Kidney (tissue), 13 donors: ENCODE measurements at regions not wholly inside any gene's neighbourhood (a gene's known extent, or its start where the extent isn't known, plus 50 kb on each side); places are given as distances from the start of the nearest gene placed in this dataset.

Experiments
- DNase-seq, 5 donors: peaks; one replicate each; pipeline ENCODE4 v3.0.0-alpha.2; 2013 to 2020
- FAIRE-seq: peaks from 2 replicates; lab custom pipeline; 2012; peaks lifted over from hg19 to GRCh38; lab: Jason Lieb, UNC
- H3K27ac ChIP-seq, 2 donors: one replicate each; pipeline ENCODE4 v1.7.0; 2013; ENCODE audit warnings: low read depth in 2 of 2, low read length in 2 of 2, inconsistent platforms in 1 of 2
- H3K27me3 ChIP-seq: one replicate; pipeline ENCODE4 v1.7.1; 2013; ENCODE audit warnings: low read length, inconsistent platforms; ENCODE audit not compliant: control insufficient read depth, insufficient read depth
- H3K36me3 ChIP-seq, 3 donors: one replicate each; pipeline versions ENCODE4 v1.7.0 to v1.7.1; 2013; ENCODE audit warnings: low read length in 3 of 3, control low read depth in 1 of 3, inconsistent platforms in 1 of 3; ENCODE audit not compliant: insufficient read depth in 3 of 3, control insufficient read depth in 2 of 3
- H3K4me1 ChIP-seq, 3 donors: one replicate each; pipeline versions ENCODE4 v1.7.0 to v1.7.1; 2013; ENCODE audit warnings: low read length in 3 of 3, inconsistent platforms in 1 of 3, low read depth in 1 of 3; ENCODE audit not compliant: control insufficient read depth in 2 of 3, insufficient read depth in 2 of 3
- H3K4me3 ChIP-seq, 3 donors: one replicate each; pipeline versions ENCODE4 v1.7.0 to v1.8.1; 2013; ENCODE audit warnings: low read length in 3 of 3, control low read depth in 1 of 3, inconsistent platforms in 1 of 3
- H3K9ac ChIP-seq, 3 donors: one replicate each; pipeline versions ENCODE4 v1.7.0 to v1.7.1; 2013; ENCODE audit warnings: low read length in 3 of 3, control low read depth in 1 of 3, inconsistent platforms in 1 of 3
- H3K9me3 ChIP-seq, 3 donors: one replicate each; pipeline versions ENCODE4 v1.7.0 to v1.7.1; 2013; ENCODE audit warnings: low read length in 3 of 3, control low read depth in 1 of 3, inconsistent platforms in 1 of 3; ENCODE audit not compliant: control insufficient read depth in 2 of 3, insufficient read depth in 1 of 3
- intact Hi-C: fragments of 100-400 bp; cut with DNase I; formaldehyde crosslinking; loops from one replicate; pipeline ENCODE4 v1.11.1; 2022
- TF ChIP-seq, protein P1 (sequence below): IDR thresholded peaks from 3 replicates; pipeline ENCODE4 v1.5.1; 2012; ENCODE audit warnings: mild to moderate bottlenecking, moderate library complexity, borderline replicate concordance; ENCODE audit not compliant: insufficient read depth; ENCODE audit errors: extremely low read depth
- donor health status: control.
- donor health status: control.
- donor health status: control.
- donor health status: control.
- donor health status: control.
- donor health status: DM: yes; HTN: yes; CAD: no.
- donor health status: Normal renal cell carcinoma (clear cell type).

DNA sequence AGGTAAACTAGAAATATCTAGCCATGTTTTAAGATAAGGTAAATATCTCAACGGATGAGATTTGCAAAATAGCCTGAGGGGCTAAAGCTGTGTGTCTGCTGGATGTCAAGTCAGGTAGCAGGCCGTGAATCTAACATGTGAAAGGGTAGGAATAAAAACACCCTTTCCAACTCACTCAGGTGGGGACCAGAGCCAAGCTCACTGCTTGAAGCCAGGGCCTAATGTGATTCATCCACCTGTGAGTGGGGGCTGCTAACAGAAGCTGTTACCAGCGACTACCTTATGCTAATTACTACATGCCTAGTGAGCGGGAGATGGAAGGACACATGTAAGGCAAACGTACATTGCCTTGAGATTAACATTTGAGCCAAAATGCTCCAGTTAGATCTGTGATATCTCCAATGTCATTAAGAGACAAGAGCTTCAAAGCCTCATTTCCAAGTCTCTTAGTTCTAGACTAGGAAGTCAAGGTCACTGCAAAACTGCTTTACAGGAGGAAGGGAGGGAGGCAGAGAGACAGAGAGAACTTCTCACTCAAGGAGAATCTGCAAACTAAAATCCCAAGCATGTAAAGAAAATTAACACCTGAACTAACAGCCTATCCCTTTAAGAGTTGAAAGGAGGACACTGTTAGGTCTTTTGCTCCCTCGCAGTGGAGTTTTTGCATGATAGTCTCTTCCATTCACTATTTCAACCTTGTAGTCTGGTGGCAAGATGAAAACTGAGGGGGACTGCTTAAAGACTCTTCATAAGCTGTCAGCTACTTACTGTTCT, 141.6 kb upstream of the RPS23 start:
- no peak for DNase-seq
- H3K9me3 ChIP-seq = no peaks in the 10 kb centered on the region
- no peak overlapping the region for H3K9ac ChIP-seq
- FAIRE-seq = no peak
- H3K4me1 ChIP-seq = peaks cover 0 to 3% (median 0%) of the 10 kb centered on the region in 3 donors
- no peak overlapping the region for H3K27ac ChIP-seq
- TF ChIP-seq, protein P1, sequence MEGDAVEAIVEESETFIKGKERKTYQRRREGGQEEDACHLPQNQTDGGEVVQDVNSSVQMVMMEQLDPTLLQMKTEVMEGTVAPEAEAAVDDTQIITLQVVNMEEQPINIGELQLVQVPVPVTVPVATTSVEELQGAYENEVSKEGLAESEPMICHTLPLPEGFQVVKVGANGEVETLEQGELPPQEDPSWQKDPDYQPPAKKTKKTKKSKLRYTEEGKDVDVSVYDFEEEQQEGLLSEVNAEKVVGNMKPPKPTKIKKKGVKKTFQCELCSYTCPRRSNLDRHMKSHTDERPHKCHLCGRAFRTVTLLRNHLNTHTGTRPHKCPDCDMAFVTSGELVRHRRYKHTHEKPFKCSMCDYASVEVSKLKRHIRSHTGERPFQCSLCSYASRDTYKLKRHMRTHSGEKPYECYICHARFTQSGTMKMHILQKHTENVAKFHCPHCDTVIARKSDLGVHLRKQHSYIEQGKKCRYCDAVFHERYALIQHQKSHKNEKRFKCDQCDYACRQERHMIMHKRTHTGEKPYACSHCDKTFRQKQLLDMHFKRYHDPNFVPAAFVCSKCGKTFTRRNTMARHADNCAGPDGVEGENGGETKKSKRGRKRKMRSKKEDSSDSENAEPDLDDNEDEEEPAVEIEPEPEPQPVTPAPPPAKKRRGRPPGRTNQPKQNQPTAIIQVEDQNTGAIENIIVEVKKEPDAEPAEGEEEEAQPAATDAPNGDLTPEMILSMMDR = no peak
- no peaks in the 10 kb centered on the region for H3K36me3 ChIP-seq
- intact Hi-C loops = no loop called here
- no peaks in the 10 kb centered on the region for H3K27me3 ChIP-seq
- no peak overlapping the region for H3K4me3 ChIP-seq

DNA sequence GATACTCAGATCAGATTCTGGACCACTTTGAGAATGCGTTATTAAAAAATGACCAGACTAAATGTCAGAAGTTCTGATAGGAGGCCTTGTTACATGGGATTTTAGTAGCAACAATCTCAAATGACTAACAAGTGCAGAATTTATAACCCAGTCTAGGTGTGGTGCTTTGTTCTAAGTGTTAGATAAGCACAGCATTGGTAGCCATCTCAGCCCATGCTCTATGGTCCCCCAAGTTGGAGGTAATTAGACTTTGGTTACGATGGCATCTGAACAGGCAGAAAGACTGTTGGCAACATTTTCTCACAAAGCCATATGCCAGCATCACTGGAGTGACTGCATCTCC, 140.4 kb upstream of the RPS23 start:
- H3K27ac ChIP-seq = no peak overlapping the region
- H3K9me3 ChIP-seq = no peaks in the 10 kb centered on the region
- intact Hi-C loops = no loop called here
- TF ChIP-seq, protein P1 = no peak
- H3K36me3 ChIP-seq = no peaks in the 10 kb centered on the region
- H3K27me3 ChIP-seq = no peaks in the 10 kb centered on the region
- no peak overlapping the region for H3K4me3 ChIP-seq
- no peak for FAIRE-seq
- peaks cover 0 to 3% (median 0%) of the 10 kb centered on the region in 3 donors for H3K4me1 ChIP-seq
- DNase-seq = no peak
- no peak overlapping the region for H3K9ac ChIP-seq

DNA sequence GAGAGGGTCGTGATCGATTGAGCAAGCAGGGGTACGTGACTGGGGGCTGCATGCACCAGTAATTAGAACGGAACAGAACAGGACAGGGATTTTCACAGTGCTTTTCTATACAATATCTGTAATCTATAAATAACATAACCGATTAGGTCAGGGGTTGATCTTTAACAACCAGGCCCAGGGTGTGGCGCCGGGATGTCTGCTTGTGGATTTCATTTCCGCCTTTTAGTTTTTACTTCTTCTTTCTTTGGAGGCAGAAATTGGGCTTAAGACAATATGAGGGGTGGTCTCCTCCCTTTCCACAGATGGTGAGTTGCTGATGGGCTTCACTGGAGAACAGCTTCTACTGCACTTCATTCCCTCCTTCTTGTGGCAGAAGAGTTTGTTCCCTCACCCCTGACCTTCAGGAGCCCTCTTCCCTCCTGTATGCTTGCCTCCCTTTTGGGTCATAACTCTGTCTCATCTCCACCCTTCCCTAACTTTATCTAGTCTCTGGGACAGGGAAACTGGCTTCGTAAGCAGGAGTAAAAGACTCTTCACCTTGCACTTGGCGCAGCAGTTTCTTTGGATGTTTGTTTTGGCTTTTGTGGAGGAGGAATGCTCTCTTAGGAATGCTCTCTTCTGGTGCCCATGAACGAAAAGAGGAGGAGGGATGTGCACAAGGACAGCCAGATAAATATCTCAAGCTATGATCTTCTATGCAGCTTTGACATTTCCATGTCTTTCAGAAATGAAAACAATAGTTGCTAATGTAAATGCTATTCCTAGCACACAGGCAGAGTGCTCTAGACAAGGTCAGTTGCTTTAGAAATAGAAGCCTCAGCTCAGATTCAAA, 139.8 kb upstream of the RPS23 start:
- Histone ChIP-seq H3K4me3 (no peak overlapping the region), H3K9ac (no peak overlapping the region), H3K27ac (no peak overlapping the region), H3K36me3 (no peaks in the 10 kb centered on the region), H3K27me3 (no peaks in the 10 kb centered on the region), H3K9me3 (no peaks in the 10 kb centered on the region), H3K4me1 (peaks cover 0 to 3% (median 0%) of the 10 kb centered on the region in 3 donors)
- DNase-seq (no peak), FAIRE-seq (no peak)
- TF ChIP-seq, protein P1 = no peak
- intact Hi-C loops = no loop called here
